PFSK-1 (cell line): ENCODE measurements at regions not wholly inside any gene's neighbourhood (a gene's known extent, or its start where the extent isn't known, plus 50 kb on each side); places are given as distances from the start of the nearest gene placed in this dataset.

Source experiments
- POLR2AphosphoS5 ChIP-seq: IDR thresholded peaks from 2 replicates; pipeline ENCODE4 v1.6.1; 2012; ENCODE audit warnings: low read depth, mild to moderate bottlenecking, control low read depth, low read length, moderate library complexity
- SIN3A ChIP-seq: IDR thresholded peaks from 2 replicates; pipeline ENCODE4 v1.6.1; 2012; ENCODE audit warnings: mild to moderate bottlenecking, low read length, moderate library complexity, borderline replicate concordance; ENCODE audit not compliant: insufficient read depth
- TAF1 ChIP-seq: IDR thresholded peaks from 2 replicates; pipeline ENCODE4 v1.6.1; 2012; ENCODE audit warnings: low read length, control low read depth, borderline replicate concordance; ENCODE audit not compliant: insufficient read depth

- TF ChIP-seq TAF1 (no peak), SIN3A (no peak), POLR2AphosphoS5 (no peak)
Observed at GRCh38 chr1:119291611-119292206, 76.9 kb upstream of the HAO2 start.
